ENCODE measurements at regions not wholly inside any gene's neighbourhood (a gene's known extent, or its start where the extent isn't known, plus 50 kb on each side); places are given as distances from the start of the nearest gene placed in this dataset.

DNA sequence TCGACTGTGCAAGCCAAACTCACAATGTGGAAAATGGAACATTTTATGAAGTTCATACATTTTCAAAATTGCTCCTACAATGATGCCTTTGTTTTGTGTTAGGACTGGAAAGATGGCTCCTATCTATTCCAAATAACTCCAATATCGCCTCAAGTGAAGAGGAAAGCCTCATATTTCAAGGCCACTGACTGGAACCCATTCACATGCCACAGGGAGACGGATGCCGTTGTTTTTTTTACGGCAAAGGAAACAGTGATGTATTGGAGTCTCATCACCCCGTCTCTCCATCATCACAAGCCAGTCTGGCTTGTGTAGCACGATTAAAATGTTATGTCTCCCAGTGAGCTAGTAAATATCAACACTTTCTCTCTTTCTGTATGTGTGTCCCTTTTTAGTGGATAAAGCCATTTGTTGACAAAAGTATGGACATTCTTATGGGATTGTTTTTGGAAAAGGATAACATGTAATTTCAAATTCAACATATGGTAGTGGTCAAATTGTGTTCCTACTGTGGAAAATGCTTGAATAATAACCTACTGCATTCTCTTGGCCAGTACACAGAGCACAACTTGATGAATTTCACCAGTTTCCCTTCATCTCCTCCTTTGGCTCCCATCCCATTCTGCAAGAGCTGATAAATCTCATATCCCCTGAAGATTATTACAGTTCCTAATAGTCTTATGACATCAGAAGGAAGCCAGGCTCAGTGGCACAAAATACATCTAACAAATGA, 109.5 kb upstream of the PITRM1 start:
- Histone ChIP-seq H4K91ac (ENCODE audit: insufficient read depth, low read depth, low read length) (no peak overlapping the region), H3K4ac (ENCODE audit: low read depth, low read length) (no peak overlapping the region), H3K14ac (replicated peaks; ENCODE audit: low read depth, low read length) (no peak overlapping the region), H3K36me3 (ENCODE audit: control insufficient read depth, insufficient read depth, low read length) (no peaks in the 10 kb centered on the region), H4K8ac (ENCODE audit: low read depth in 2 of 2, low read length in 2 of 2) (no peak overlapping the region), H2BK15ac (ENCODE audit: low read depth, low read length) (no peak overlapping the region), H2AK9ac (replicated peaks; ENCODE audit: low read depth, low read length, poor library complexity) (no peak overlapping the region), H3K9me1 (ENCODE audit: insufficient read depth, low read length) (no peaks in the 10 kb centered on the region), H3K79me1 (ENCODE audit: low read depth in 1 of 2, low read length in 2 of 2) (no peaks in the 10 kb centered on the region), H3K56ac (ENCODE audit: extremely low read depth, insufficient read depth, low read length) (no peak overlapping the region), H3K18ac (ENCODE audit: low read depth, low read length) (no peak overlapping the region), H3K4me2 (ENCODE audit: low read depth, low read length) (no peak overlapping the region), H3K4me3 (ENCODE audit: insufficient read depth, low read depth, low read length) (no peak overlapping the region), H2BK5ac (ENCODE audit: low read depth, low read length, poor library complexity, severe bottlenecking) (no peak overlapping the region), H3K9me3 (ENCODE audit: control insufficient read depth, insufficient read depth, low read length) (no peaks in the 10 kb centered on the region), H2AFZ (replicated peaks; ENCODE audit: low read length, poor library complexity) (no peak overlapping the region), H4K5ac (ENCODE audit: low read depth, low read length) (no peak overlapping the region), H3K27me3 (ENCODE audit: control insufficient read depth, insufficient read depth, low read length) (peaks cover 4% of the 10 kb centered on the region; the same call in 1 of the 2 replicates), H3K4me1 (ENCODE audit: control insufficient read depth, insufficient read depth, low read length) (no peaks in the 10 kb centered on the region), H3K9ac (ENCODE audit: low read depth, low read length) (no peak overlapping the region), H3K23ac (ENCODE audit: low read depth, low read length) (no peak overlapping the region), H2BK20ac (ENCODE audit: low read depth, low read length) (no peak overlapping the region), H2BK120ac (ENCODE audit: low read depth, low read length) (no peak overlapping the region), H2AK5ac (ENCODE audit: low read depth, low read length) (no peak overlapping the region), H4K20me1 (ENCODE audit: insufficient read depth, low read length) (no peaks in the 10 kb centered on the region), H3K27ac (ENCODE audit: insufficient read depth, low read length) (no peak overlapping the region)
- ChIA-PET POLR2A (ENCODE audit: unreplicated experiment) (interaction anchor here (0.6 kb wide), 1 partner anchor 20 kb away, joined by 3 read pairs; no protein-coding TSS in a partner anchor), CTCF (no interaction called here)
- BruUV-seq (replicated peaks), result no TSS peak
- in situ Hi-C loops (cut with MboI; ENCODE audit: low sequenced_read_pairs) (no loop called here), dilution Hi-C loops (cut with HindIII; ENCODE audit: low sequenced_read_pairs, unreplicated experiment) (no loop called here), intact Hi-C loops (cut with micrococcal nuclease) (no loop called here)
- WGBS, 2 experiments (ENCODE audit: extremely low coverage in 2 of 2, insufficient read length in 1 of 2), result no CpG with 5 or more reads among the region's 7 CpGs
- TF ChIP-seq MAZ (IDR thresholded peaks at IDR 0.05; ENCODE audit: borderline replicate concordance, low read depth, low read length), result no peak
- no peak for TF ChIP-seq RFX5 (IDR thresholded peaks at IDR 0.05; ENCODE audit: low read depth, low read length)
- no peak for TF ChIP-seq BHLHE40 (IDR thresholded peaks at IDR 0.05; ENCODE audit: low read depth, low read length)
- no peak for TF ChIP-seq CHD1 (IDR thresholded peaks at IDR 0.05; ENCODE audit: low read depth, low read length)
- TF ChIP-seq FOS (IDR thresholded peaks at IDR 0.05; ENCODE audit: low read depth, low read length), result no peak
- TF ChIP-seq, protein P1, sequence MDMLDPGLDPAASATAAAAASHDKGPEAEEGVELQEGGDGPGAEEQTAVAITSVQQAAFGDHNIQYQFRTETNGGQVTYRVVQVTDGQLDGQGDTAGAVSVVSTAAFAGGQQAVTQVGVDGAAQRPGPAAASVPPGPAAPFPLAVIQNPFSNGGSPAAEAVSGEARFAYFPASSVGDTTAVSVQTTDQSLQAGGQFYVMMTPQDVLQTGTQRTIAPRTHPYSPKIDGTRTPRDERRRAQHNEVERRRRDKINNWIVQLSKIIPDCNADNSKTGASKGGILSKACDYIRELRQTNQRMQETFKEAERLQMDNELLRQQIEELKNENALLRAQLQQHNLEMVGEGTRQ (IDR thresholded peaks at IDR 0.05; ENCODE audit: low read depth, low read length), result no peak
- no peak for TF ChIP-seq SMC3 (IDR thresholded peaks at IDR 0.05; ENCODE audit: low read depth, low read length)
- no peak for TF ChIP-seq RAD21 (IDR thresholded peaks at IDR 0.05; ENCODE audit: low read length)
- TF ChIP-seq, protein P2, sequence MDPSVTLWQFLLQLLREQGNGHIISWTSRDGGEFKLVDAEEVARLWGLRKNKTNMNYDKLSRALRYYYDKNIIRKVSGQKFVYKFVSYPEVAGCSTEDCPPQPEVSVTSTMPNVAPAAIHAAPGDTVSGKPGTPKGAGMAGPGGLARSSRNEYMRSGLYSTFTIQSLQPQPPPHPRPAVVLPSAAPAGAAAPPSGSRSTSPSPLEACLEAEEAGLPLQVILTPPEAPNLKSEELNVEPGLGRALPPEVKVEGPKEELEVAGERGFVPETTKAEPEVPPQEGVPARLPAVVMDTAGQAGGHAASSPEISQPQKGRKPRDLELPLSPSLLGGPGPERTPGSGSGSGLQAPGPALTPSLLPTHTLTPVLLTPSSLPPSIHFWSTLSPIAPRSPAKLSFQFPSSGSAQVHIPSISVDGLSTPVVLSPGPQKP (IDR thresholded peaks at IDR 0.05; ENCODE audit: borderline replicate concordance, low read depth, low read length), result no peak
- TF ChIP-seq MXI1 (IDR thresholded peaks at IDR 0.05; ENCODE audit: borderline replicate concordance, low read depth, low read length), result no peak
- no peak for TF ChIP-seq MAFK (IDR thresholded peaks at IDR 0.05; ENCODE audit: low read depth, low read length)
- no peak for TF ChIP-seq CEBPB (IDR thresholded peaks at IDR 0.05; ENCODE audit: low read depth, low read length)
- no peak for TF ChIP-seq POLR2A (IDR thresholded peaks at IDR 0.05; ENCODE audit: low read depth, low read length)
- no peak for TF ChIP-seq RCOR1 (IDR thresholded peaks at IDR 0.05; ENCODE audit: insufficient replicate concordance, low read length)
- TF ChIP-seq NFE2L2 (IDR thresholded peaks at IDR 0.05; ENCODE audit: low read depth, low read length), result no peak
- ATAC-seq (ENCODE audit: low read depth), result no peak
- no peak for DNase-seq
